NCI-H2107 (cell line): ENCODE measurements at regions not wholly inside any gene's neighbourhood (a gene's known extent, or its start where the extent isn't known, plus 50 kb on each side); places are given as distances from the start of the nearest gene placed in this dataset.

ENCODE experiments used
- DNase-seq: peaks from one replicate; lab custom pipeline; 2025; lab: John Stamatoyannopoulos, UW

- DNase-seq: no peak
These were observed 307.5 kb upstream of the SPRED2 start for GRCh38 chr2:65739927-65740326.

- no peak for DNase-seq
These were observed 305.1 kb upstream of the SPRED2 start for GRCh38 chr2:65737452-65738011.

- DNase-seq: no peak
These were observed 299.1 kb upstream of the SPRED2 start for GRCh38 chr2:65731476-65731875.

GRCh38 chr2:65730186-65730585, 297.8 kb upstream of the SPRED2 start:
- DNase-seq: no peak

- DNase-seq: no peak
These were observed 296.8 kb upstream of the SPRED2 start for GRCh38 chr2:65729246-65729645.

- no peak for DNase-seq
These were observed 296.2 kb upstream of the SPRED2 start for GRCh38 chr2:65728477-65729180.

- DNase-seq: no peak
These were observed 295.4 kb upstream of the SPRED2 start for GRCh38 chr2:65727816-65728215.

- no peak for DNase-seq
These were observed 295.0 kb upstream of the SPRED2 start for GRCh38 chr2:65727381-65727780.

GRCh38 chr2:65724752-65725151, 292.4 kb upstream of the SPRED2 start:
- no peak for DNase-seq

GRCh38 chr2:65724336-65724735, 291.9 kb upstream of the SPRED2 start:
- no peak for DNase-seq

- DNase-seq: no peak
These were observed 289.8 kb upstream of the SPRED2 start for GRCh38 chr2:65722028-65722778.

GRCh38 chr2:65716698-65717097, 284.3 kb upstream of the SPRED2 start:
- no peak for DNase-seq

GRCh38 chr2:65715323-65715722, 282.9 kb upstream of the SPRED2 start:
- DNase-seq: no peak

GRCh38 chr2:65714866-65715265, 282.5 kb upstream of the SPRED2 start:
- DNase-seq: no peak

GRCh38 chr2:65711863-65712262, 279.5 kb upstream of the SPRED2 start:
- no peak for DNase-seq

GRCh38 chr2:65710779-65711295, 278.4 kb upstream of the SPRED2 start:
- DNase-seq: no peak

GRCh38 chr2:65710356-65710755, 278.0 kb upstream of the SPRED2 start:
- no peak for DNase-seq

GRCh38 chr2:65708086-65708485, 275.7 kb upstream of the SPRED2 start:
- no peak for DNase-seq

- no peak for DNase-seq
These were observed 274.0 kb upstream of the SPRED2 start for GRCh38 chr2:65706411-65706810.

GRCh38 chr2:65701191-65701590, 268.8 kb upstream of the SPRED2 start:
- no peak for DNase-seq

GRCh38 chr2:65700720-65701119, 268.3 kb upstream of the SPRED2 start:
- DNase-seq: no peak

- DNase-seq: no peak
These were observed 267.7 kb upstream of the SPRED2 start for GRCh38 chr2:65700004-65700651.

- no peak for DNase-seq
These were observed 259.4 kb upstream of the SPRED2 start for GRCh38 chr2:65691816-65692215.
